Prostate gland (tissue), 2 donors: ENCODE measurements at regions not wholly inside any gene's neighbourhood (a gene's known extent, or its start where the extent isn't known, plus 50 kb on each side); places are given as distances from the start of the nearest gene placed in this dataset.

Experiments used
- DNase-seq: peaks from one replicate; pipeline ENCODE4 v3.0.0-alpha.2; 2019; ENCODE audit warnings: low spot score
- H3K27ac ChIP-seq, 2 donors: fragments of 200-600 bp; sonication (generic); 2 replicates each; pipeline ENCODE4 v1.5.1; 2017 to 2019
- H3K27me3 ChIP-seq: fragments of 200-600 bp; sonication (generic); replicated peaks from 2 replicates; pipeline ENCODE4 v1.5.1; 2019; ENCODE audit not compliant: insufficient read depth
- H3K36me3 ChIP-seq, 2 donors: fragments of 200-600 bp; sonication (generic); 1 replicate in 1 of 2; 2 replicates in 1 of 2; pipeline versions ENCODE4 v1.5.1 to v1.8.1; 2017 to 2019
- H3K4me1 ChIP-seq: fragments of 200-600 bp; sonication (generic); replicated peaks from 2 replicates; pipeline ENCODE4 v1.5.1; 2019
- H3K4me3 ChIP-seq, 2 donors: fragments of 200-600 bp; sonication (generic); 2 replicates each; pipeline ENCODE4 v1.5.1; 2017 to 2019
- H3K9me3 ChIP-seq: fragments of 200-600 bp; sonication (generic); 2 replicates; pipeline ENCODE4 v1.5.1; 2017
- CTCF ChIP-seq, 4 experiments: fragments of 200-600 bp in 2 of 4; fragments of 450-650 bp in 2 of 4; sonication (generic) in 2 of 4; IDR thresholded peaks; 1 replicate in 3 of 4; 2 replicates in 1 of 4; pipeline ENCODE4 v1.5.1; 2016 to 2019; ENCODE audit warnings: antibody characterized with exemption in 4 of 4, mild to moderate bottlenecking in 2 of 4, moderate library complexity in 2 of 4
- POLR2A ChIP-seq: fragments of 450-650 bp; IDR thresholded peaks from one replicate; pipeline ENCODE4 v1.6.1; 2016; ENCODE audit warnings: antibody characterized with exemption, mild to moderate bottlenecking
- POLR2AphosphoS5 ChIP-seq: sonication (generic); formaldehyde crosslinking; IDR thresholded peaks from one replicate; pipeline ENCODE4 v1.6.1; 2017; ENCODE audit warnings: antibody characterized with exemption
- WGBS: methylation state at CpG from one replicate; pipeline ENCODE4 v1.1.5; 2018; 5-methylcytosine and 5-hydroxymethylcytosine counted together
- intact Hi-C: fragments of 100-400 bp; cut with DNase I; formaldehyde crosslinking; loops from one replicate; pipeline ENCODE4 v1.14.2; 2022

GRCh38 chr7:25840209-25840792 lies 311.7 kb upstream of the NFE2L3 start:
- intact Hi-C loops = loop anchor here (10.0 kb wide), 1 partner anchor 86 kb away; no protein-coding TSS in a partner anchor
- Histone ChIP-seq H3K4me1 (no peaks in the 10 kb centered on the region), H3K4me3 (no peak overlapping the region), H3K27me3 (no peaks in the 10 kb centered on the region), H3K36me3 (no peaks in the 10 kb centered on the region), H3K27ac (no peak overlapping the region), H3K9me3 (no peaks in the 10 kb centered on the region)
- WGBS = 86% methylated on average over 5 of the region's 5 CpGs
- DNase-seq = no peak
- TF ChIP-seq POLR2AphosphoS5 (no peak), CTCF (IDR thresholded peaks at IDR 0.05) (no peak), POLR2A (no peak)

GRCh38 chr7:25841575-25841974 lies 310.4 kb upstream of the NFE2L3 start:
- no peaks in the 10 kb centered on the region for H3K36me3 ChIP-seq
- no peak for TF ChIP-seq POLR2A
- TF ChIP-seq POLR2AphosphoS5 = no peak
- TF ChIP-seq CTCF (IDR thresholded peaks at IDR 0.05) = no peak
- no peaks in the 10 kb centered on the region for H3K4me1 ChIP-seq
- intact Hi-C loops = loop anchor here (10.0 kb wide), 1 partner anchor 87 kb away; no protein-coding TSS in a partner anchor
- no peaks in the 10 kb centered on the region for H3K9me3 ChIP-seq
- no peak overlapping the region for H3K4me3 ChIP-seq
- WGBS = 90% methylated on average over 3 of the region's 3 CpGs
- H3K27ac ChIP-seq = no peak overlapping the region
- no peak for DNase-seq
- no peaks in the 10 kb centered on the region for H3K27me3 ChIP-seq

- H3K27me3 ChIP-seq = no peaks in the 10 kb centered on the region
- H3K4me3 ChIP-seq = no peak overlapping the region
- 83% methylated on average over 5 of the region's 5 CpGs for WGBS
- no peaks in the 10 kb centered on the region for H3K9me3 ChIP-seq
- TF ChIP-seq CTCF (IDR thresholded peaks at IDR 0.05) (no peak), POLR2AphosphoS5 (no peak), POLR2A (no peak)
- H3K27ac ChIP-seq = no peak overlapping the region
- intact Hi-C loops = loop anchor here (10.0 kb wide), 1 partner anchor 87 kb away; no protein-coding TSS in a partner anchor
- H3K4me1 ChIP-seq = no peaks in the 10 kb centered on the region
- DNase-seq = no peak
- H3K36me3 ChIP-seq = no peaks in the 10 kb centered on the region
Observed at GRCh38 chr7:25842201-25842733, 309.7 kb upstream of the NFE2L3 start.

GRCh38 chr7:25843467-25843866 lies 308.5 kb upstream of the NFE2L3 start:
- Histone ChIP-seq H3K9me3 (no peaks in the 10 kb centered on the region), H3K27me3 (no peaks in the 10 kb centered on the region), H3K4me1 (no peaks in the 10 kb centered on the region), H3K4me3 (no peak overlapping the region), H3K27ac (no peak overlapping the region), H3K36me3 (no peaks in the 10 kb centered on the region)
- 92% methylated on average over 4 of the region's 4 CpGs for WGBS
- TF ChIP-seq CTCF (IDR thresholded peaks at IDR 0.05) (no peak), POLR2AphosphoS5 (no peak), POLR2A (no peak)
- DNase-seq = no peak
- intact Hi-C loops = loop anchor here (10.0 kb wide), 1 partner anchor 89 kb away; no protein-coding TSS in a partner anchor
